Panc1 (cell line): ENCODE measurements at regions not wholly inside any gene's neighbourhood (a gene's known extent, or its start where the extent isn't known, plus 50 kb on each side); places are given as distances from the start of the nearest gene placed in this dataset.
A peak's percentile ranks its signal among the peaks of the same experiment; 100 is the strongest.

Experiments
- ATAC-seq: fragments of 200-7000 bp; cut with Tn5 transposase; 2 replicates; pipeline ENCODE4 v1.9.1; 2020; ENCODE audit warnings: mild to moderate bottlenecking, moderate library complexity
- BruUV-seq: library from RNA; stranded (reverse); fragments of 400-500 nt; replicated peaks from 2 replicates; lab custom pipeline; 2021; lab: Mats Ljungman, UMichigan
- CTCF ChIA-PET: fragments of 300-600 bp; sonication (Branson Sonifier 250); formaldehyde crosslinking; loops from one replicate; lab custom pipeline; 2022; ENCODE audit warnings: antibody characterized with exemption; lab: Charles Lee
- POLR2A ChIA-PET: fragments of 300-600 bp; sonication (Branson Sonifier 250); formaldehyde crosslinking; loops from one replicate; lab custom pipeline; 2022; ENCODE audit warnings: antibody characterized with exemption; lab: Charles Lee
- DNase-seq: peaks from one replicate; pipeline ENCODE4 v3.0.0-alpha.2; 2010; ENCODE audit warnings: low read depth, low spot score
- H3K27ac ChIP-seq: 2 replicates; pipeline ENCODE4 v1.5.1; 2011; ENCODE audit warnings: mild to moderate bottlenecking, low read length, inconsistent platforms
- H3K27me3 ChIP-seq: fragments of 200-500 bp; sonication (Bioruptor generic); 2 replicates; pipeline ENCODE4 v1.6.0; 2014; ENCODE audit warnings: low read length, inconsistent platforms; ENCODE audit not compliant: control insufficient read depth, insufficient read depth
- H3K36me3 ChIP-seq: fragments of 200-500 bp; sonication (Bioruptor generic); 2 replicates; pipeline ENCODE4 v1.5.1; 2014; ENCODE audit warnings: inconsistent platforms, mild to moderate bottlenecking, low read length, moderate library complexity; ENCODE audit not compliant: control insufficient read depth, insufficient read depth
- H3K4me1 ChIP-seq: 2 replicates; pipeline ENCODE4 v1.5.1; 2011; ENCODE audit warnings: inconsistent platforms, mild to moderate bottlenecking, low read length, moderate library complexity; ENCODE audit not compliant: control insufficient read depth, insufficient read depth
- H3K4me3 ChIP-seq, 2 experiments: 2 replicates each; pipeline ENCODE4 v1.5.1; 2011 to 2012; ENCODE audit warnings: low read depth in 2 of 2, low read length in 2 of 2, mild to moderate bottlenecking in 2 of 2, inconsistent platforms in 1 of 2, moderate library complexity in 1 of 2
- H3K9me3 ChIP-seq: fragments of 200-500 bp; sonication (Bioruptor generic); 2 replicates; pipeline ENCODE4 v1.5.1; 2014; ENCODE audit warnings: low read depth, mild to moderate bottlenecking, inconsistent platforms, low read length, moderate library complexity; ENCODE audit not compliant: control insufficient read depth, insufficient read depth
- CTCF ChIP-seq: fragments of 450-650 bp; IDR thresholded peaks from 2 replicates; pipeline ENCODE4 v1.5.1; 2017; ENCODE audit warnings: mild to moderate bottlenecking
- POLR2AphosphoS5 ChIP-seq: IDR thresholded peaks from 2 replicates; pipeline ENCODE4 v1.6.1; 2012; ENCODE audit warnings: mild to moderate bottlenecking, low read depth, low read length, moderate library complexity
- TCF7L2 ChIP-seq: IDR thresholded peaks from 2 replicates; pipeline ENCODE4 v1.6.1; 2011; ENCODE audit warnings: mild to moderate bottlenecking, low read depth, low read length, inconsistent platforms
- in situ Hi-C: cut with HindIII; loops from 2 replicates; pipeline ENCODE4 v1.10.0; 2016; ENCODE audit warnings: low sequenced_read_pairs, low pct_unique_long_range_greater_than_20kb
- intact Hi-C: fragments of 100-400 bp; cut with micrococcal nuclease; formaldehyde crosslinking; loops from one replicate; pipeline ENCODE4 v1.10.0; 2022; ENCODE audit not compliant: unreplicated experiment

GRCh38 chr2:242011991-242012764, 142.6 kb downstream of the RTP5 start:
- Histone ChIP-seq H3K4me1 (no peaks in the 10 kb centered on the region), H3K27ac (no peak overlapping the region), H3K9me3 (no peaks in the 10 kb centered on the region), H3K27me3 (no peaks in the 10 kb centered on the region; the same call in 1 of the 2 replicates), H3K36me3 (no peaks in the 10 kb centered on the region), H3K4me3 (no peak overlapping the region)
- BruUV-seq, result no TSS peak
- TF ChIP-seq POLR2AphosphoS5, result no peak
- no peak for TF ChIP-seq CTCF
- no peak for ATAC-seq
- ChIA-PET POLR2A (no interaction called here), CTCF (no interaction called here)
- in situ Hi-C loops, result no loop called here
- intact Hi-C loops, result no loop called here
- no peak for DNase-seq

- intact Hi-C loops (no loop called here), in situ Hi-C loops (no loop called here)
- ChIA-PET CTCF (no interaction called here), POLR2A (no interaction called here)
- Histone ChIP-seq H3K4me3 (no peak overlapping the region), H3K27me3 (no peaks in the 10 kb centered on the region; the same call in 1 of the 2 replicates), H3K36me3 (no peaks in the 10 kb centered on the region), H3K4me1 (no peaks in the 10 kb centered on the region), H3K27ac (no peak overlapping the region), H3K9me3 (no peaks in the 10 kb centered on the region)
- no TSS peak for BruUV-seq
- ATAC-seq (peak; percentile 42; the same call in 1 of the 2 replicates), DNase-seq (no peak)
- TF ChIP-seq POLR2AphosphoS5, result no peak
These were observed 143.6 kb downstream of the RTP5 start for GRCh38 chr2:242012956-242013764.

- Histone ChIP-seq H3K4me1 (no peaks in the 10 kb centered on the region), H3K9me3 (no peaks in the 10 kb centered on the region), H3K36me3 (no peaks in the 10 kb centered on the region), H3K4me3 (no peak overlapping the region), H3K27ac (no peak overlapping the region), H3K27me3 (no peaks in the 10 kb centered on the region; the same call in 1 of the 2 replicates)
- POLR2A ChIA-PET, result no interaction called here
- no TSS peak for BruUV-seq
- no peak for TF ChIP-seq TCF7L2
- intact Hi-C loops, result no loop called here
- CTCF ChIA-PET, result no interaction called here
- DNase-seq (no peak), ATAC-seq (no peak)
- in situ Hi-C loops, result no loop called here
These were observed 144.2 kb downstream of the RTP5 start for GRCh38 chr2:242013771-242014170.
